GM12873 (cell line): ENCODE measurements at regions not wholly inside any gene's neighbourhood (a gene's known extent, or its start where the extent isn't known, plus 50 kb on each side); places are given as distances from the start of the nearest gene placed in this dataset.

Experiments
- CTCF ChIP-seq: IDR thresholded peaks from 2 replicates; pipeline ENCODE4 v1.5.1; 2012; ENCODE audit warnings: low read depth, mild to moderate bottlenecking, moderate library complexity, low read length, control low read depth; ENCODE audit not compliant: insufficient read depth; ENCODE audit errors: missing control alignments

GRCh38 chr14:86858031-86858430 is 1135.0 kb downstream of the GALC start:
- no peak for TF ChIP-seq CTCF

GRCh38 chr14:86852530-86852929 is 1140.5 kb downstream of the GALC start:
- TF ChIP-seq CTCF: no peak

- TF ChIP-seq CTCF: no peak
These were observed 1145.8 kb downstream of the GALC start for GRCh38 chr14:86847140-86847539.

- TF ChIP-seq CTCF: no peak
These were observed 1154.6 kb downstream of the GALC start for GRCh38 chr14:86838363-86838762.

- no peak for TF ChIP-seq CTCF
These were observed 1166.3 kb downstream of the GALC start for GRCh38 chr14:86826661-86827060.

- no peak for TF ChIP-seq CTCF
These were observed 1168.8 kb downstream of the GALC start for GRCh38 chr14:86824167-86824566.

GRCh38 chr14:86823581-86823980 is 1169.4 kb downstream of the GALC start:
- TF ChIP-seq CTCF: no peak
